NCI-H446 (cell line): ENCODE measurements at regions not wholly inside any gene's neighbourhood (a gene's known extent, or its start where the extent isn't known, plus 50 kb on each side); places are given as distances from the start of the nearest gene placed in this dataset.
A peak's percentile ranks its signal among the peaks of the same experiment; 100 is the strongest.

Experiments used
- DNase-seq, 2 experiments: peaks; one replicate each; lab custom pipeline; 2025; lab: John Stamatoyannopoulos, UW

- no peak for DNase-seq
These were observed 1204.5 kb upstream of the ZEB2 start for GRCh38 chr2:145724311-145724898.

GRCh38 chr2:145723872-145724271 lies 1204.0 kb upstream of the ZEB2 start:
- no peak for DNase-seq

GRCh38 chr2:145721681-145722080 lies 1201.8 kb upstream of the ZEB2 start:
- DNase-seq: peak in 1 of 2 experiments; percentile 30

- peak; percentile 74 to 89 for DNase-seq
These were observed 1195.7 kb upstream of the ZEB2 start for GRCh38 chr2:145715601-145716000.

- no peak for DNase-seq
These were observed 1190.4 kb upstream of the ZEB2 start for GRCh38 chr2:145710303-145710702.

GRCh38 chr2:145702305-145702704 lies 1182.4 kb upstream of the ZEB2 start:
- no peak for DNase-seq

- peak; percentile 3 to 24 for DNase-seq
These were observed 1173.1 kb upstream of the ZEB2 start for GRCh38 chr2:145692971-145693478.

- no peak for DNase-seq
These were observed 1171.7 kb upstream of the ZEB2 start for GRCh38 chr2:145691659-145692058.

GRCh38 chr2:145690183-145690778 lies 1170.4 kb upstream of the ZEB2 start:
- no peak for DNase-seq

- no peak for DNase-seq
These were observed 1169.4 kb upstream of the ZEB2 start for GRCh38 chr2:145689277-145689676.

GRCh38 chr2:145688156-145688555 lies 1168.2 kb upstream of the ZEB2 start:
- DNase-seq: no peak

GRCh38 chr2:145687442-145688134 lies 1167.7 kb upstream of the ZEB2 start:
- no peak for DNase-seq

GRCh38 chr2:145685383-145686050 lies 1165.6 kb upstream of the ZEB2 start:
- DNase-seq: no peak

GRCh38 chr2:145682546-145683157 lies 1162.7 kb upstream of the ZEB2 start:
- no peak for DNase-seq

- no peak for DNase-seq
These were observed 1160.4 kb upstream of the ZEB2 start for GRCh38 chr2:145680276-145680675.

- no peak for DNase-seq
These were observed 1157.5 kb upstream of the ZEB2 start for GRCh38 chr2:145677371-145677770.

GRCh38 chr2:145674705-145675104 lies 1154.8 kb upstream of the ZEB2 start:
- no peak for DNase-seq

- DNase-seq: no peak
These were observed 1149.4 kb upstream of the ZEB2 start for GRCh38 chr2:145669301-145669700.

- no peak for DNase-seq
These were observed 1146.6 kb upstream of the ZEB2 start for GRCh38 chr2:145666552-145666951.

GRCh38 chr2:145657265-145657664 lies 1137.3 kb upstream of the ZEB2 start:
- DNase-seq: no peak

- no peak for DNase-seq
These were observed 1135.3 kb upstream of the ZEB2 start for GRCh38 chr2:145655165-145655765.

GRCh38 chr2:145654746-145655145 lies 1134.8 kb upstream of the ZEB2 start:
- peak; percentile 9 to 14 for DNase-seq
